ENCODE measurements at regions not wholly inside any gene's neighbourhood (a gene's known extent, or its start where the extent isn't known, plus 50 kb on each side); places are given as distances from the start of the nearest gene placed in this dataset.

DNA sequence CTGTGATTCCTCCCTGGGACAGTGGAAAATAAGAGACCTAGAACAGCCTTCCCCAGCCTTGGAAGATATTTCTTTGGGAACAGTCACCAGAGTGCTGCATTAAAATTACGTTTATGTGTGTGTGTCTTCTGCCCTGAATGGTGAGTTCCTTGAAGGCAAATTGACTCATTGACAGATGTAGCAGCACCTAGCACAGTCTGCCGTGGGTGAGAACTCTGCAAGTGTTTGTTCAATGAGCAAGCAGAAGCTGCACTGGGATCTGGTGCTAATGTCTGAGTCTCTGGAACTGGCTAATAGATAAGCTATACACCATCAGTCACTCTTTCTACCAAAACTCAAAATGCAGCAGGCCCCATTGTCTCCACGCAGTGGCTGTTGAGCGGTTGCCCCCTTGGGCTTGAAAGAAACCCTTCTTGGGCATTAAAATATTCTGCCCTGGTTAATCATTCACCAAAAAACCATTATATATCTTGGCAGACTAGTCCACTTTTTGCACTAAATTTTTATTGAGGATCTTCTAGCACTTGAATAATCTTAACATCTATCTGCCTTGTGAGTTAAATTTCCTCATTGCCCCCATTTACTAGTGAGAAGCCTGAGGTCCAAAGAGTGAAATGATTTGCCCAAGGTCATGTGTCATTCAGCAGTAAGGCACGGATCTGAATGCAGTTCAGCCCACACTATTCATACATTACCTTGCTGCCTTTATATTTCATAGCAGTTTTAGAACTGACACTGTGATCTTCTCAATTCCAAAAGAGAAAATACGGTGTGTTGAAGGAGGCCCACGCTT lies 87.8 kb upstream of the GALNT18 start:
- Histone ChIP-seq H3K4me3 (no peak overlapping the region), H3K9me3 (no peaks in the 10 kb centered on the region), H3K36me3 (no peaks in the 10 kb centered on the region), H3K27ac (no peak overlapping the region), H3K27me3 (replicated peaks; ENCODE audit: insufficient read depth) (no peaks in the 10 kb centered on the region), H3K4me1 (ENCODE audit: control insufficient read depth in 1 of 2, low read depth in 2 of 2) (no peaks in the 10 kb centered on the region)
- ATAC-seq (ENCODE audit: insufficient number of reproducible peaks, low FRiP score, low read depth) (no peak), DNase-seq (ENCODE audit: low spot score) (no peak)
- TF ChIP-seq CTCF (IDR thresholded peaks at IDR 0.05), result no peak

DNA sequence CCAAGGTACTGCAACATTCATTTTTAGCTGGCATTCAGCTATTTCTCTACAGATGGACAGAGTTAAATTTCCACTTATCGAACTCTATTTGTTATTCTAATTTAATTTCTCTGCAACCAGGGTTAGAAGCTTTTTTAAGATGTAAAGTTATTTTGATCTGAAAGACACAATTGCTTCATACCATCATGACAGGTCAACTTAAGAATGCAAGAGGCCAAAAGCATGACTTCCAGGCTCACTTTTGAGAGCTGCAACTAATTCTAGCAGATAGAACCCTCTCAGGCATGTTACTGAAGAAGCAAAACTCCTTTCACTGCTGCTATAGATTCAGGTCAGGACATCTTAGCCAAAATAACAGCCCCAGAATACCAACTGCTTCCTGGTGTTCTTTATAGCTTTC lies 86.5 kb upstream of the GALNT18 start:
- DNase-seq (ENCODE audit: low spot score) (no peak), ATAC-seq (ENCODE audit: insufficient number of reproducible peaks, low FRiP score, low read depth) (no peak)
- no peak for TF ChIP-seq CTCF (IDR thresholded peaks at IDR 0.05)
- Histone ChIP-seq H3K27ac (no peak overlapping the region), H3K9me3 (no peaks in the 10 kb centered on the region), H3K4me1 (ENCODE audit: control insufficient read depth in 1 of 2, low read depth in 2 of 2) (no peaks in the 10 kb centered on the region), H3K27me3 (replicated peaks; ENCODE audit: insufficient read depth) (no peaks in the 10 kb centered on the region), H3K4me3 (no peak overlapping the region), H3K36me3 (no peaks in the 10 kb centered on the region)

DNA sequence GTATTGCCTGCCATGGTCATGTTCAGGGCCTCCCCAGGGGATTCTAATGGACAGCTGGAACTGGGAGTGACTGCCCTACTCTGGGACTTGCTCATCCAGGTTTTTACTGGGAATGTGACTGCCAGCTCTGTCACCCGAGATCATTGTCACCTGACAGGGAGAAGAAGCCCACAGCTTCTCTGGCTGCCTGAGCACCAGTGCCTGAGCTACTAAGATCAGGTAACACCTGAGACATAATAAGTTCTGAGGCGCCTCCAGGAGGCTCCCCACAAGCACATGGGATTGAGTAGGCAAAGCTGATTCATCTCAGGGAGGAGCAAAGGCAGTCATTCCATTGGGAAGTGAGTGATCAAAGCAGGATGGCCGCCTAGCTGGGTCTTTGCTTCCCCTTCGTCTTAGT lies 84.2 kb upstream of the GALNT18 start:
- no peak overlapping the region for H3K4me3 ChIP-seq
- no peak for ATAC-seq (ENCODE audit: insufficient number of reproducible peaks, low FRiP score, low read depth)
- H3K27ac ChIP-seq, result no peak overlapping the region
- DNase-seq (ENCODE audit: low spot score), result no peak
- no peaks in the 10 kb centered on the region for H3K9me3 ChIP-seq
- H3K27me3 ChIP-seq (replicated peaks; ENCODE audit: insufficient read depth), result no peaks in the 10 kb centered on the region
- TF ChIP-seq CTCF (IDR thresholded peaks at IDR 0.05), result no peak
- no peaks in the 10 kb centered on the region for H3K36me3 ChIP-seq
- H3K4me1 ChIP-seq (ENCODE audit: control insufficient read depth in 1 of 2, low read depth in 2 of 2), result no peaks in the 10 kb centered on the region

GRCh38 chr11:11703885-11704284 lies 82.1 kb upstream of the GALNT18 start:
- H3K27me3 ChIP-seq (replicated peaks; ENCODE audit: insufficient read depth), result no peaks in the 10 kb centered on the region
- no peak for TF ChIP-seq CTCF (IDR thresholded peaks at IDR 0.05)
- ATAC-seq (ENCODE audit: insufficient number of reproducible peaks, low FRiP score, low read depth) (no peak), DNase-seq (ENCODE audit: low spot score) (no peak)
- no peaks in the 10 kb centered on the region for H3K4me1 ChIP-seq (ENCODE audit: control insufficient read depth in 1 of 2, low read depth in 2 of 2)
- H3K36me3 ChIP-seq, result no peaks in the 10 kb centered on the region
- H3K27ac ChIP-seq, result no peak overlapping the region
- H3K4me3 ChIP-seq, result no peak overlapping the region
- H3K9me3 ChIP-seq, result no peaks in the 10 kb centered on the region

DNA sequence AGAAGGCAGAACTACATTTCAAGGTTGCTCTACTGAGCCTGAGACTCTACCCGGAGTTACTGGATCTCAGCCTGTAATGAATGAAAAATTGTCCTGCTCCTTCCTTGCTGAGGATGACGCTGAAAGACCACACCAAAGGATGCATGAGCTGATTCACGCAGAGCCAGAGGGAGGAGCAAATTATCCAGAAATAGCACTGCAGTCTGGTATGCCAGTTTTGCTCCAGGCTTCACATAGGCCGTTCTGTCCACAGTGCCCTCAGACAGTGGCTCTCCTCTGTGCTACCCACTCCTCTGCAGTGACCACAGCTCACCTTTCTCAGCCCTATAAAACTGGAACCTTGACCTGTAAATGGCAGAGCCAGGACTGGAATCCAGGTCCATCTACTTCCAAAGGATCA lies 79.3 kb upstream of the GALNT18 start:
- TF ChIP-seq CTCF (IDR thresholded peaks at IDR 0.05), result no peak
- no peak for ATAC-seq (ENCODE audit: insufficient number of reproducible peaks, low FRiP score, low read depth)

More for the DNA sequence above, 79.3 kb upstream of the GALNT18 start:
- Histone ChIP-seq H3K4me1 (ENCODE audit: control insufficient read depth in 1 of 2, low read depth in 2 of 2) (no peaks in the 10 kb centered on the region), H3K27ac (no peak overlapping the region), H3K4me3 (no peak overlapping the region), H3K36me3 (no peaks in the 10 kb centered on the region), H3K9me3 (no peaks in the 10 kb centered on the region), H3K27me3 (replicated peaks; ENCODE audit: insufficient read depth) (no peaks in the 10 kb centered on the region)
- DNase-seq (ENCODE audit: low spot score), result no peak

Measured in thoracic aorta (tissue), 2 donors.